DMS153 treated with DMSO at 0.1 percent for 48 hours (cell line): ENCODE measurements at regions not wholly inside any gene's neighbourhood (a gene's known extent, or its start where the extent isn't known, plus 50 kb on each side); places are given as distances from the start of the nearest gene placed in this dataset.

Experiments
- DNase-seq: peaks from one replicate; lab custom pipeline; 2025; ENCODE audit not compliant: unreplicated experiment; lab: John Stamatoyannopoulos, UW

DNA sequence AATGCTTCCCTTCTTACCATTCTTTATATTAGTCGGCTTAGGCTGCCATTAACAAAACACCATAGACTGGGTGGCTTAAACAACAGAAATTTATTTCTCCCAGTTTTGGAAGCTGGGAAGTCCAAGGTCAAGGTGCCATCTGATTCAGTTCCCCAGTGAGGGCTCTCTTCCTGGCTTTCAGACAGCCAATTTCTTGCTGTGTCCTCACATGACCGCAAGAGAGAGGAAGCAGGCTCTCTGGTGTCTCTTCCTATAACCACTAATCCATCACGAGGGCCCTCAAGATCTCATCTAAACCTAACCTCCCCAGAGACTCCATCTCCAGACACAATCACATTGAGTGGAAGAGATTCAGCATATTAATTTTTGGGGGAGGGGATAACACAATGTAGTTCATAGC is 193.0 kb upstream of the SGK1 start:
- no peak for DNase-seq

DNA sequence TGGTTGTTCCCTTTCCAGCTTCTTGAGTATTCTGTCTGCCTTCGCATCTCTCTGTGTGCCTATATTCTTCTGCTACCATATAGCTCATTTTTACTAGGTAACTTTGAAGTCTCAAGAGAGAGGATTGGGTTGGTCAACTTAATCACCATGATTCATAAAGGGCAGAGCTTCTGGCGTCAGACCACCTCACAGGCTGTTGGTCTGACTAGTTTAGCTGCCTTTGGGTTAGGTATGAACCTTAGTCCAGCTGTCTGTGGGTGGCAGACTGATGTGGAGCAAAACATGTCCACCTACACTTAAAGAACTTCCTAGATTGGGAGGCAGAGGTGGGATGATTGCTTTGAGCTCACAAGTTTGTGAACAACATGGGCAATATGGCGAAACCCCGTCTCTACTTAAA is 192.2 kb upstream of the SGK1 start:
- DNase-seq, result no peak

DNA sequence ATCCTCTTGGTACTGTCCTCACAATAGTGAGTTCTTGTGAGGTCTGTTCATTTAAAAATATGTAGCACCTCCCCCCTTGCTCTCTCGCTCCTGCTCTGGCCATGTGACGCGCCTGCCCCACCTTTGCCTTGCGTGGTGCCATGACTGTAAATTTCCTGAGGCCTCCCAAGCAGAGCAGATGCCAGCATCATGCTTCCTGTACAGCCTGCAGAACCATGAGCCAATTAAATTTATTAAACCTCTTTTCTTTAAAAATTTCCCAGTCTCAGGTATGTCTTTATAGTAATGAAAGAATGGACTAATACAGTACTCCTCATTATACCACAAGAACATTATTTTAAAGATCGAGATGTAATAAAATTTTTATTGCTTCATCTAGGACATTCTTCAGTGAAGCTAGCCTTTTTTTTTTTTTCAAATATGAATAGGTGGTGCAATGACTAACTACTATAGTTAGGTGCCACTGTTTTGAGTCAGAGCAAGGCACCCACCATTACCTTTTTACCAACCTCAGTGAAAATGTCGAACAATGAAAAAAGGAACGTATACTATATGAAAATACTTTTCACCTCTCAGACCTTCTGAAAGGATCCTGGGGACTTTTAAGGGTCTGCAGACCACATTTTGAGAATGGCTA is 191.1 kb upstream of the SGK1 start:
- no peak for DNase-seq

DNA sequence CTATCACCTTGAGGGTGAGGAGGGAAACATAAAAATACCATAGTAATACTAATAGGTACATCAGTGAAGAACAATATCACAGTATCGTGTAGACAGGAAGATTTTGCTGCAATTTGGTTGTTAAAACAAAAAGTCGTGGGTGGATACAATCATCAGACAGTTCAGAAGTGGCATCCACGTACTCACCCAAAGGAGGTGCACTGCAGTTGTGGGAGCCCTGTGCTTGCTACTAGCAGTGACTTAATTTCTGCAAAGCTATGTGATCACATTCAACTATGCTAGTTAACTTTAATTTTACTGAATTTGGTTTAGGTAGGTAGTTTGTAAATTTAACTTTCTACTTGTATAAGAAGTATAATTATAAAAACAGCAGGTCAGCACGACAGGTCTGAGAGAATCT is 188.2 kb upstream of the SGK1 start:
- DNase-seq, result no peak

DNA sequence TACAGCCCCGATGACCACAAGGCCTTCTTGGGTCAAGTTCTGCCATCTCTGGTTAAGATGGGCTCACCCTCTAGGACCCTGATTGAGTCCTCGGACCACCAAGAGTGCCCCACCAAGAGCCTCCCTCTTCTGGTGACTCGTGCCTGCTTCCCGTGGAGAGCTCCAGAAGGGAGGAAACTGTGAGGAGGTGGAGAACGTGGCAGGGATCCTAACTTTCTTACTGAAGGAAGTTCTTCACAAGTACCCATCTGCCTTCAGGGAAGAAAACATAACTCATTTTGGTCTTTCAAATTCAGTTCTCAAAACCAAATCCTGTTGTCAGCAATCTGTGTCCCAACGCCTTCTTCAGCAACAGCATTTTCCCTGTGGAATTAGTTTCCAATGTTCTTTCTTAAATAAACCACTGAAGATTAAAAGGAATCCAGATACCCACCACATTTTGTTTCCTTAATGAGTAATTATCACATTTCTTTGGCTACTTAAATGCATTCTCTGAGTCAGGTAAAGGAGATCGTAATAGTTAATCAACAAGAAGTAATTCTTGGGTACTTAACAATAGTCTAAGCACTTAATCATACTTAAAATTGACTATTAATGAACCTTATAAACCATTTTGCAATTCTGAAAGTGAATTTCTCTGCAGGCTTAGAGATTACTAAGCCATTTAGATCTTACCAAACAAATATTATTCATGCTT is 185.8 kb upstream of the SGK1 start:
- no peak for DNase-seq

DNA sequence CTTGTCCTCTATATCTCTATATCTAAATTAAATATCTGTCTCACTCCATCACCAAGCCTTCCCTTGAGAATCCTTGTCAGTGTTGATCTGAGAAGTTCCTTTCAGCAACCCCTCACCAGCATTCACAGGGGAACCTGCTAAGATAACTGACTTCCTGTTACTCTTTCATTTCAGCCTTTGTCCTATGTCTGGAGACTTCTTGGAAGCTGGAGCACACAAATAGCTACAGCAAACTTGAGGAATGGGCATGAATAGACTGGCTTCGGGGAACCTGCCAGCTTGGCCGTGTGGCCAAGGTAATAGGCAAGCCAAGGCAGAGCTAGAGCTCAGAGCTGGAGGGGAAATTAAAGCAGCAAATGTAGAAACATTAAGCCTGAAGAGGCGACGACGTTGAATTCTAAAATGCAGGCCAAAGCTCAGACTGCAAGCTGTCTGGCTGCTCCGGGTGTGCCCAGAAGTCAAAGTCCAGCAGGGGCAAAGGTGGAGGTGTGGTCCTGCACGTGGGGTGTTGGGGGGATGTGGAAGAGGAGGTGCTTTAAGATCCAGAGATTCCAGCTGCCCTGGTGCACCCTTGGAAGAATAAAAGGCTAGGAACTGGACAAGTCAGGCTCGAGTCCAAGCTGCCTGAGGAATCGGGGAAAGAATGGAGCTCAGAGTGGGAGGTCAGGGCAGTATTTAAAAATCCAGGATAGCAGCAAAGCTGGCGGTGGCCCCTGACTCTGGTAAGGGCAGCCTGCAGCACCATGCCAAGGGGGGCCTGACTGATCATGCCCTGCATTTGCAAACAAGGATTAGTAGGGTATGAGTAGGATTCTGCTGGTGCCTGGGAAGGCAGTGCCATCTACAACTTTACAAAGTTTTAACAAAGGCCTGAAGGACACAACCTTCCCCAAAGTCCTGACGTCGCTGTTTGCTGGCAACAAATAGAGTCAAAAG is 185.0 kb upstream of the SGK1 start:
- DNase-seq, result no peak

- no peak for DNase-seq
Measured at GRCh38 chr6:134495890-134496248, 178.0 kb upstream of the SGK1 start.

- no peak for DNase-seq
Measured at GRCh38 chr6:134495203-134495889, 177.4 kb upstream of the SGK1 start.

- no peak for DNase-seq
Measured at GRCh38 chr6:134493789-134494188, 175.9 kb upstream of the SGK1 start.

DNA sequence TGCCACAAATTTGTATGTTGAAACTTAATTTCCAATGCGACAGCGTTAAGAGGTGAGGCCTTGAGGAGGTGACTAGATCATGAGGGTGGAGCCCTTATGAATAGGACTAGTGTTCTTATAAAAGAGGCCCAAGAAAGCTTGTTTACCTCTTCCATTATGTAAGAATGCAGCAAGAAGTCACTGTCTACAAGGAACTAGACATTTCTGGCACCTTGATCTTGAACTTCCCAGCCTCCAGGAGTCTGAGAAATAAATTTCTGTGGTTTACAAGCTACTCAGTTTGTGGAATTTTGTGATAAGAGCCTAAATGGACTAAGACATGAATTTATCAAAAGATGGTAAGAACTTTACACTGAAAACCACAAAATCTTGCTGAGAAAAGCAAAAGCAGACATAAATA is 173.6 kb upstream of the SGK1 start:
- DNase-seq, result no peak

DNA sequence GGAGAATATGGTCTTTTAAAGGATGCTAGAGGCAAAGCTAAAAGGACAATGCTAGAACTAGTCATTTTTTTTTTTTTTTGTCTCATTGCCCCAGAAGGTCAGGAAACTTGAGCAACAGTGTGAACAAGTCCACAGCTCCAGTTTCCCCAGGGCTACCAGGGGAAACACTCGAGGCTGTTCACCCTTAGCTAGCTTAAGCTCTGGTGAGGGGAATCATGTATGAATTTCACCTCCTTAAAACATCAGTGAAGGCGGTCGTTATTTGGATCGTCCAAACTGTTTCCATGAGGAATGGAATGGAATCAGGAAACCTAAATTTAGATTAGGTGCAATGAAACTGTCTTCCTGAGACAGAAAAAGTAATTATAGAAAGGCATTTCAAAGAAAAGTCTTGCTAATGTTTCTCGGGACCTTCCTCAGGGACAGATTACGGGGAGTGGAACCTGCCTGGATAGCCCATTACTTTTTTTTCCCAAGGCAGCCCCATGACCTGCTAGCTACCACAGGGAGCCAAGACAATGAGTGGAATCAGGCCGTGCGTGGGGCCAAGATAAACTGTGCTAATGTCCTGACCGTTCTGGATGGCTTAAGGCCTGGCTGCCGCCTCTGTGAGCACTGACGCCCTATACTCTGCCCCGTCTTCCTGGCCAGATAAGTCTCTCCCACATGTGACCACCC is 164.8 kb upstream of the SGK1 start:
- no peak for DNase-seq

GRCh38 chr6:134481966-134482365 is 164.1 kb upstream of the SGK1 start:
- DNase-seq, result no peak

DNA sequence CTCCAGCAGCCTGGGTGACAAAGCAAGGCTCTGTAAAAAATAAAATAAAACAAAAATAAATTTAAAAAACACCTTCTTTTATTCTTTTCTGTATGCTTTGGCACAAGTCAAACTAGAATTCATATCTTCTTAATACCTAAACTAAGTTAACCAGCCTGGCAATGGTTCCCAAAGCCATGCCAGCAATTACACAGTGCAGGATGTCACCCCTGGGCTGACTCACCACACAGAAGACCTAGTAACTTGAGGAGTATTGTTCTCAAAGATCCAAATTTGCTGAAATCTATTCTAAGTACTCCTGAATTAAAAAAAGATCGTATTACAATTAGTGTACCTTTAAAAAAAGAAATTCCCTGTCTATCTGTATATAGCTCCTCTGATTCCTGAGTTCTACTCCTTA is 162.7 kb upstream of the SGK1 start:
- DNase-seq, result no peak

- DNase-seq, result no peak
Measured at GRCh38 chr6:134478764-134479399, 161.0 kb upstream of the SGK1 start.

DNA sequence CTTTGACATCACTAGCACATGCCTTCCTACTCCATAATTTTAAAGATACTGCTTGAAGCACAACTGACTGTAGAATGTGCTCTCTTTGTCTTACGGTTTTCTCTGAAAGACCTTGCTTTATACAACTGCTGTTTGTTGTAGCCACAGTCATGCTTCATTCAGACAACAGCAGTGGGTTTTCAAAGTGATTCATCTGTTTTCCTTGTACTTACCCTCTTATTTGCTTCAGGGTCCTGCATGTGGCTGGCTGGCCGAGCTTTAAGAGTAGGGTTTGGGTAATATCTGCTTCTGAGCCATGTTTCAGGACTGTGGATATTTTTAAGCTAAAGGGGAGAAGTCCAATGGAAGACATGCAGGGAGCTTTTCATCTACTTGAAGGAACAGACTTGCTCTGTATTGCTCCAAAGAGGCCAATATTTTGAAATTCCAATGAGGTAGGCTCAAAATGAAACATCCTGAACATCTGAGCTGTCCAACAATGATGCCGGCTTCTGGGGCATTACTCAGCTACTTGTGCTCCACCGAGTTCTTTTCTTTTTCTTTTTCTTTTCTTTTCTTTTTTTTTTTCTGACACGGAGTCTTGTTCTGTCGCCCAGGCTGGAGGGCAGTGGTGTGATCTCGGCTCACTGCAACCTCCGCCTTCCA is 160.2 kb upstream of the SGK1 start:
- no peak for DNase-seq

DNA sequence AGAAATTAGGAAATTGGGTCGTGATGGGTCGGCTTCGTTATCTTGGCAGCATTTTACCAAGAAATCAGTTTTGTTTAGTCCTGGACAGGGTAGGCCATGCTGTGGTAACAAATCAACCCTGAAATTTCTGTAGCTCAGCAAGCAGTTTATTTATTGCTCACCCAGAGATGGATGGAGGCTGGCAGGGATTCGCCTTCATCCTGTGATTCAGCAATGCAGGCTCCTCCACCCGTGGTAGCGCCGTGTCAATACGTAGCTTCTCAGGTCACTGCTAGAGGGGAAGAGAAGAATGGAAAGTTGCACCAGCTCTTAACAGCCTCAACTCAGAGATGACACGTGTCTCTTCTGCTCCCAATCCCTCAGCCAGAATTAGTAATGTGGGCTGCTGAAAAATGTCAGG is 157.0 kb upstream of the SGK1 start:
- no peak for DNase-seq

GRCh38 chr6:134472661-134473060 is 154.7 kb upstream of the SGK1 start:
- no peak for DNase-seq

DNA sequence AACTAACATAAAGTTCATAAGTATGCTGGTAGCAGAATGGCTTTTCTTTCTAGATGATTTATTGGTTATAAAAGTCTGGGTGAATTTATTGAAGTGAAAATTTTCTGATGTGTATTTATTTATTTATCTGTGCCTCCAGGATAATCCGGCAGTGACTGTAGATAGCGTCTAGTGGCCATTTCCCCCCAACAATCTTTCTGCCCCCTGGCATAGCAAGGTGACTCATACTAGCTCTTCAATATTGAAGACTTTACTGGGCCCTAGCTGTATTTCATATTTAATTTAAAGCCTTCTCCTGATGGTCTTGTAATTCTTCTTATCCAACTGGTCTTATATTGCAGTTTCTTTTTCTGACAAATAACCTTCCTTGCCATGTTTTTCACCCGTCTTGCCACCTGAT is 154.1 kb upstream of the SGK1 start:
- no peak for DNase-seq

DNA sequence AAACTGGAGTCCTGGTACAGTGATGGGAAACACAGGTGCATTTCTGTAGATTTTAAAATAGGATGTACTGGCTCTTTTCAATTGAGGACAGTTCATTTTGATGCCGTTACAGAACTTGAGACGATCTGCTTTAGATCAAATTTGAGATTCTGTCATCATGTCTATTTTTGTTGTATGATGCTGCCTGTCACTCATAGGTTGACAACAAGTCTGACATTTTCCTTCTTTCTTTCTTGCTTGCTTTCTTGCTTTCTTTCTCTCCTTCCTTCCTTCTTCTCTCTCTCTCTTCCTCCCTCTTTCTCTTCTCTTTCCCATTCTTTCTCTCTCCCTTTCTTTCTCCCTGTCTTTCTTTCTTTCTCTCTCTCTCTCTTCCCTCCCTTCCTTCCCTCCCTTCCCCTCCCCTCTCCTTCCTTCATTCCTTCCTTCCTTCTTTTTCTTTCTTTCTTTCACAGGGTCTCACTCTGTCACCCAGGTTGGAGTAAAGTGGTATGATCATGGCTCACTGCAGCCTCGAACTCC is 152.6 kb upstream of the SGK1 start:
- no peak for DNase-seq
